ENCODE measurements at regions not wholly inside any gene's neighbourhood (a gene's known extent, or its start where the extent isn't known, plus 50 kb on each side); places are given as distances from the start of the nearest gene placed in this dataset.

DNA sequence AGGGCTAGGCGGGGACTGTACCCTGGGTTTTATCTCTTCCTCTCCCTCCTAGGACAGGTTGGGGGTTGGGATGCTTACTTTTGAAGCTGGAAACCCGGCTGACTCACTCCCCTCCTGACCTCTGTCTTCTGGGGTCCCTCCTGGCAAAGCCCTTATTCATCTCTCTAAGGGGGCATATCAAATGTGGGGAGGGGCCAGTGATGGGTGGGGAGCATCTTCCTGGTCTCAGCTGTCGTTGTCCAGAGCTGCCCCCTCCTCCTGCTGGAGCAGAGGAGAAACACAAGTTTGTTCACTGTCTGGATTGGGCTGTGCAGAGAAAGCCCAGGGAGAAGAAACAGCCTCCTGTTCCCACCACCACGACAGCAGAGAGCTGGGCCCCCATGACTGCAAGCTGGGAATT is 85.8 kb downstream of the TNFAIP2 start:
- TF ChIP-seq, protein P1, sequence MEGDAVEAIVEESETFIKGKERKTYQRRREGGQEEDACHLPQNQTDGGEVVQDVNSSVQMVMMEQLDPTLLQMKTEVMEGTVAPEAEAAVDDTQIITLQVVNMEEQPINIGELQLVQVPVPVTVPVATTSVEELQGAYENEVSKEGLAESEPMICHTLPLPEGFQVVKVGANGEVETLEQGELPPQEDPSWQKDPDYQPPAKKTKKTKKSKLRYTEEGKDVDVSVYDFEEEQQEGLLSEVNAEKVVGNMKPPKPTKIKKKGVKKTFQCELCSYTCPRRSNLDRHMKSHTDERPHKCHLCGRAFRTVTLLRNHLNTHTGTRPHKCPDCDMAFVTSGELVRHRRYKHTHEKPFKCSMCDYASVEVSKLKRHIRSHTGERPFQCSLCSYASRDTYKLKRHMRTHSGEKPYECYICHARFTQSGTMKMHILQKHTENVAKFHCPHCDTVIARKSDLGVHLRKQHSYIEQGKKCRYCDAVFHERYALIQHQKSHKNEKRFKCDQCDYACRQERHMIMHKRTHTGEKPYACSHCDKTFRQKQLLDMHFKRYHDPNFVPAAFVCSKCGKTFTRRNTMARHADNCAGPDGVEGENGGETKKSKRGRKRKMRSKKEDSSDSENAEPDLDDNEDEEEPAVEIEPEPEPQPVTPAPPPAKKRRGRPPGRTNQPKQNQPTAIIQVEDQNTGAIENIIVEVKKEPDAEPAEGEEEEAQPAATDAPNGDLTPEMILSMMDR (IDR thresholded peaks at IDR 0.05; ENCODE audit: extremely low read depth in 1 of 2, insufficient read depth in 1 of 2, low read depth in 1 of 2, low read length in 2 of 2): no peak
- TF ChIP-seq EZH2 (IDR thresholded peaks at IDR 0.05; ENCODE audit: borderline replicate concordance, low read depth, low read length, severe bottlenecking) (no peak), POLR2A (IDR thresholded peaks at IDR 0.05; ENCODE audit: low read depth, low read length) (no peak)
- TF ChIP-seq, protein P2, sequence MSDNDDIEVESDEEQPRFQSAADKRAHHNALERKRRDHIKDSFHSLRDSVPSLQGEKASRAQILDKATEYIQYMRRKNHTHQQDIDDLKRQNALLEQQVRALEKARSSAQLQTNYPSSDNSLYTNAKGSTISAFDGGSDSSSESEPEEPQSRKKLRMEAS (IDR thresholded peaks at IDR 0.05; ENCODE audit: insufficient read depth, insufficient read length): no peak

All from endothelial cell of umbilical vein (primary cell).